ENCODE measurements at regions not wholly inside any gene's neighbourhood (a gene's known extent, or its start where the extent isn't known, plus 50 kb on each side); places are given as distances from the start of the nearest gene placed in this dataset.

- no peaks in the 10 kb centered on the region for H3K9me3 ChIP-seq (ENCODE audit: control insufficient read depth in 2 of 2, insufficient read depth in 1 of 2, low read length in 1 of 2)
Measured at GRCh38 chr15:47614360-47615011, 102.8 kb upstream of the SEMA6D start.

GRCh38 chr15:47616876-47617275 lies 100.4 kb upstream of the SEMA6D start:
- Histone ChIP-seq H3K4me3 (ENCODE audit: low read length in 2 of 2) (no peak overlapping the region), H3K9me3 (ENCODE audit: control insufficient read depth in 2 of 2, insufficient read depth in 1 of 2, low read length in 1 of 2) (no peaks in the 10 kb centered on the region), H3K27me3 (ENCODE audit: control insufficient read depth in 2 of 2, insufficient read depth in 1 of 2, low read length in 1 of 2) (no peaks in the 10 kb centered on the region), H3K4me1 (ENCODE audit: control insufficient read depth in 2 of 2, insufficient read depth in 2 of 2, low read length in 2 of 2) (no peaks in the 10 kb centered on the region), H3K27ac (ENCODE audit: low read depth in 1 of 2, low read length in 1 of 2) (no peak overlapping the region), H3K36me3 (ENCODE audit: control insufficient read depth in 2 of 2, insufficient read depth in 2 of 2, low read length in 1 of 2) (no peaks in the 10 kb centered on the region)
- WGBS, result 91% methylated on average over 4 of the region's 4 CpGs
- no peak for DNase-seq (ENCODE audit: low read depth in 6 of 9, low spot score in 9 of 9)

More at GRCh38 chr15:47614360-47615011, 102.8 kb upstream of the SEMA6D start:
- no peak overlapping the region for H3K27ac ChIP-seq (ENCODE audit: low read depth in 1 of 2, low read length in 1 of 2)
- WGBS, result 95% methylated on average over 2 of the region's 2 CpGs
- H3K4me3 ChIP-seq (ENCODE audit: low read length in 2 of 2), result no peak overlapping the region
- H3K27me3 ChIP-seq (ENCODE audit: control insufficient read depth in 2 of 2, insufficient read depth in 1 of 2, low read length in 1 of 2), result no peaks in the 10 kb centered on the region
- no peak for DNase-seq (ENCODE audit: low read depth in 6 of 9, low spot score in 9 of 9)
- H3K4me1 ChIP-seq (ENCODE audit: control insufficient read depth in 2 of 2, insufficient read depth in 2 of 2, low read length in 2 of 2), result no peaks in the 10 kb centered on the region
- no peaks in the 10 kb centered on the region for H3K36me3 ChIP-seq (ENCODE audit: control insufficient read depth in 2 of 2, insufficient read depth in 2 of 2, low read length in 1 of 2)

- no peak overlapping the region for H3K27ac ChIP-seq (ENCODE audit: low read depth in 1 of 2, low read length in 1 of 2)
- 95% methylated on average over 4 of the region's 4 CpGs for WGBS
- H3K9me3 ChIP-seq (ENCODE audit: control insufficient read depth in 2 of 2, insufficient read depth in 1 of 2, low read length in 1 of 2), result no peaks in the 10 kb centered on the region
- no peaks in the 10 kb centered on the region for H3K36me3 ChIP-seq (ENCODE audit: control insufficient read depth in 2 of 2, insufficient read depth in 2 of 2, low read length in 1 of 2)
- no peak overlapping the region for H3K4me3 ChIP-seq (ENCODE audit: low read length in 2 of 2)
- no peaks in the 10 kb centered on the region for H3K27me3 ChIP-seq (ENCODE audit: control insufficient read depth in 2 of 2, insufficient read depth in 1 of 2, low read length in 1 of 2)
- DNase-seq (ENCODE audit: low read depth in 6 of 9, low spot score in 9 of 9), result no peak
- H3K4me1 ChIP-seq (ENCODE audit: control insufficient read depth in 2 of 2, insufficient read depth in 2 of 2, low read length in 2 of 2), result no peaks in the 10 kb centered on the region
Measured at GRCh38 chr15:47618241-47618640, 99.1 kb upstream of the SEMA6D start.

- H3K36me3 ChIP-seq (ENCODE audit: control insufficient read depth in 2 of 2, insufficient read depth in 2 of 2, low read length in 1 of 2), result no peaks in the 10 kb centered on the region
- no peaks in the 10 kb centered on the region for H3K27me3 ChIP-seq (ENCODE audit: control insufficient read depth in 2 of 2, insufficient read depth in 1 of 2, low read length in 1 of 2)
- H3K4me3 ChIP-seq (ENCODE audit: low read length in 2 of 2), result no peak overlapping the region
- DNase-seq (ENCODE audit: low read depth in 6 of 9, low spot score in 9 of 9), result no peak
- H3K27ac ChIP-seq (ENCODE audit: low read depth in 1 of 2, low read length in 1 of 2), result no peak overlapping the region
- H3K9me3 ChIP-seq (ENCODE audit: control insufficient read depth in 2 of 2, insufficient read depth in 1 of 2, low read length in 1 of 2), result no peaks in the 10 kb centered on the region
- H3K4me1 ChIP-seq (ENCODE audit: control insufficient read depth in 2 of 2, insufficient read depth in 2 of 2, low read length in 2 of 2), result no peaks in the 10 kb centered on the region
- WGBS, result 92% methylated on average over 7 of the region's 7 CpGs
Measured at GRCh38 chr15:47620960-47621681, 96.2 kb upstream of the SEMA6D start.

- Histone ChIP-seq H3K9me3 (ENCODE audit: control insufficient read depth in 2 of 2, insufficient read depth in 1 of 2, low read length in 1 of 2) (no peaks in the 10 kb centered on the region), H3K27me3 (ENCODE audit: control insufficient read depth in 2 of 2, insufficient read depth in 1 of 2, low read length in 1 of 2) (no peaks in the 10 kb centered on the region), H3K4me1 (ENCODE audit: control insufficient read depth in 2 of 2, insufficient read depth in 2 of 2, low read length in 2 of 2) (no peaks in the 10 kb centered on the region), H3K36me3 (ENCODE audit: control insufficient read depth in 2 of 2, insufficient read depth in 2 of 2, low read length in 1 of 2) (no peaks in the 10 kb centered on the region), H3K27ac (ENCODE audit: low read depth in 1 of 2, low read length in 1 of 2) (no peak overlapping the region), H3K4me3 (ENCODE audit: low read length in 2 of 2) (no peak overlapping the region)
- WGBS, result 78% methylated on average over 2 of the region's 2 CpGs
- no peak for DNase-seq (ENCODE audit: low read depth in 6 of 9, low spot score in 9 of 9)
Measured at GRCh38 chr15:47622055-47622454, 95.2 kb upstream of the SEMA6D start.

- H3K36me3 ChIP-seq (ENCODE audit: control insufficient read depth in 2 of 2, insufficient read depth in 2 of 2, low read length in 1 of 2), result no peaks in the 10 kb centered on the region
- no peak overlapping the region for H3K27ac ChIP-seq (ENCODE audit: low read depth in 1 of 2, low read length in 1 of 2)
- no peak for DNase-seq (ENCODE audit: low read depth in 6 of 9, low spot score in 9 of 9)
- H3K9me3 ChIP-seq (ENCODE audit: control insufficient read depth in 2 of 2, insufficient read depth in 1 of 2, low read length in 1 of 2), result no peaks in the 10 kb centered on the region
- no peaks in the 10 kb centered on the region for H3K27me3 ChIP-seq (ENCODE audit: control insufficient read depth in 2 of 2, insufficient read depth in 1 of 2, low read length in 1 of 2)
- H3K4me1 ChIP-seq (ENCODE audit: control insufficient read depth in 2 of 2, insufficient read depth in 2 of 2, low read length in 2 of 2), result no peaks in the 10 kb centered on the region
- H3K4me3 ChIP-seq (ENCODE audit: low read length in 2 of 2), result no peak overlapping the region
Measured at GRCh38 chr15:47624503-47624902, 92.8 kb upstream of the SEMA6D start.

- Histone ChIP-seq H3K4me3 (ENCODE audit: low read length in 2 of 2) (no peak overlapping the region), H3K36me3 (ENCODE audit: control insufficient read depth in 2 of 2, insufficient read depth in 2 of 2, low read length in 1 of 2) (no peaks in the 10 kb centered on the region), H3K9me3 (ENCODE audit: control insufficient read depth in 2 of 2, insufficient read depth in 1 of 2, low read length in 1 of 2) (no peaks in the 10 kb centered on the region), H3K27me3 (ENCODE audit: control insufficient read depth in 2 of 2, insufficient read depth in 1 of 2, low read length in 1 of 2) (no peaks in the 10 kb centered on the region), H3K27ac (ENCODE audit: low read depth in 1 of 2, low read length in 1 of 2) (no peak overlapping the region), H3K4me1 (ENCODE audit: control insufficient read depth in 2 of 2, insufficient read depth in 2 of 2, low read length in 2 of 2) (peaks cover 0 to 2% of the 10 kb centered on the region in 2 donors)
- 100% methylated on average over 1 of the region's 1 CpG for WGBS
- no peak for DNase-seq (ENCODE audit: low read depth in 6 of 9, low spot score in 9 of 9)
Measured at GRCh38 chr15:47639042-47639441, 78.3 kb upstream of the SEMA6D start.

GRCh38 chr15:47640079-47640478 lies 77.2 kb upstream of the SEMA6D start:
- 96% methylated on average over 5 of the region's 5 CpGs for WGBS
- DNase-seq (ENCODE audit: low read depth in 6 of 9, low spot score in 9 of 9), result no peak
- H3K27ac ChIP-seq (ENCODE audit: low read depth in 1 of 2, low read length in 1 of 2), result no peak overlapping the region
- H3K27me3 ChIP-seq (ENCODE audit: control insufficient read depth in 2 of 2, insufficient read depth in 1 of 2, low read length in 1 of 2), result no peaks in the 10 kb centered on the region
- H3K4me1 ChIP-seq (ENCODE audit: control insufficient read depth in 2 of 2, insufficient read depth in 2 of 2, low read length in 2 of 2), result peaks cover 4 to 5% of the 10 kb centered on the region in 2 donors
- no peak overlapping the region for H3K4me3 ChIP-seq (ENCODE audit: low read length in 2 of 2)
- H3K9me3 ChIP-seq (ENCODE audit: control insufficient read depth in 2 of 2, insufficient read depth in 1 of 2, low read length in 1 of 2), result no peaks in the 10 kb centered on the region
- H3K36me3 ChIP-seq (ENCODE audit: control insufficient read depth in 2 of 2, insufficient read depth in 2 of 2, low read length in 1 of 2), result no peaks in the 10 kb centered on the region

- 96% methylated on average over 7 of the region's 7 CpGs for WGBS
- no peak for DNase-seq (ENCODE audit: low read depth in 6 of 9, low spot score in 9 of 9)
- Histone ChIP-seq H3K27me3 (ENCODE audit: control insufficient read depth in 2 of 2, insufficient read depth in 1 of 2, low read length in 1 of 2) (no peaks in the 10 kb centered on the region), H3K9me3 (ENCODE audit: control insufficient read depth in 2 of 2, insufficient read depth in 1 of 2, low read length in 1 of 2) (no peaks in the 10 kb centered on the region), H3K36me3 (ENCODE audit: control insufficient read depth in 2 of 2, insufficient read depth in 2 of 2, low read length in 1 of 2) (no peaks in the 10 kb centered on the region), H3K4me3 (ENCODE audit: low read length in 2 of 2) (no peak overlapping the region), H3K4me1 (ENCODE audit: control insufficient read depth in 2 of 2, insufficient read depth in 2 of 2, low read length in 2 of 2) (peaks cover 4 to 5% of the 10 kb centered on the region in 2 donors), H3K27ac (ENCODE audit: low read depth in 1 of 2, low read length in 1 of 2) (no peak overlapping the region)
Measured at GRCh38 chr15:47640901-47641300, 76.4 kb upstream of the SEMA6D start.

Measured in thymus (tissue), 11 donors.